Coronary artery (tissue), 2 donors: ENCODE measurements at regions not wholly inside any gene's neighbourhood (a gene's known extent, or its start where the extent isn't known, plus 50 kb on each side); places are given as distances from the start of the nearest gene placed in this dataset.

Experiments used
- DNase-seq: peaks from one replicate; pipeline ENCODE4 v3.0.0-alpha.2; 2017; ENCODE audit warnings: low spot score
- H3K27ac ChIP-seq, 2 donors: fragments of 200-600 bp; sonication (generic); one replicate each; pipeline ENCODE4 v1.5.1; 2016 to 2019
- H3K4me3 ChIP-seq: fragments of 200-600 bp; sonication (generic); 2 replicates; pipeline ENCODE4 v1.5.1; 2016; ENCODE audit warnings: mild to moderate bottlenecking, moderate library complexity
- CTCF ChIP-seq: fragments of 200-600 bp; sonication (generic); IDR thresholded peaks from one replicate; pipeline ENCODE4 v1.5.1; 2019; ENCODE audit warnings: antibody characterized with exemption

- Histone ChIP-seq H3K27ac (no peak overlapping the region), H3K4me3 (no peak overlapping the region)
- no peak for DNase-seq
- no peak for TF ChIP-seq CTCF
Measured at GRCh38 chr7:97601931-97602457, 129.9 kb upstream of the TAC1 start.

- Histone ChIP-seq H3K27ac (no peak overlapping the region), H3K4me3 (no peak overlapping the region)
- no peak for TF ChIP-seq CTCF
- DNase-seq, result no peak
Measured at GRCh38 chr7:97620495-97620894, 111.4 kb upstream of the TAC1 start.

- no peak overlapping the region for H3K27ac ChIP-seq
- H3K4me3 ChIP-seq, result no peak overlapping the region
- TF ChIP-seq CTCF, result no peak
- no peak for DNase-seq
Measured at GRCh38 chr7:97623333-97623732, 108.6 kb upstream of the TAC1 start.

- no peak for DNase-seq
- no peak overlapping the region for H3K4me3 ChIP-seq
- H3K27ac ChIP-seq, result no peak overlapping the region
- TF ChIP-seq CTCF, result no peak
Measured at GRCh38 chr7:97630116-97630515, 101.8 kb upstream of the TAC1 start.

GRCh38 chr7:97635622-97636021, 96.3 kb upstream of the TAC1 start:
- TF ChIP-seq CTCF, result no peak
- Histone ChIP-seq H3K27ac (no peak overlapping the region), H3K4me3 (no peak overlapping the region)
- DNase-seq, result no peak

GRCh38 chr7:97639036-97639435, 92.8 kb upstream of the TAC1 start:
- Histone ChIP-seq H3K4me3 (no peak overlapping the region), H3K27ac (no peak overlapping the region)
- TF ChIP-seq CTCF, result no peak
- no peak for DNase-seq

- Histone ChIP-seq H3K4me3 (no peak overlapping the region), H3K27ac (no peak overlapping the region)
- no peak for DNase-seq
- TF ChIP-seq CTCF, result no peak
Measured at GRCh38 chr7:97659363-97660045, 72.4 kb upstream of the TAC1 start.
